SK-N-SH treated with all-trans-retinoic acid at 6 μM for 48 hours (cell line): ENCODE measurements at regions not wholly inside any gene's neighbourhood (a gene's known extent, or its start where the extent isn't known, plus 50 kb on each side); places are given as distances from the start of the nearest gene placed in this dataset.

Experiments
- ATAC-seq: fragments of 200-7000 bp; cut with Tn5 transposase; 3 replicates; pipeline ENCODE4 v1.9.1; 2020; ENCODE audit warnings: mild to moderate bottlenecking, moderate library complexity
- ARNTL ChIP-seq: fragments of 450-650 bp; formaldehyde crosslinking; IDR thresholded peaks from 2 replicates; pipeline ENCODE4 v1.5.0; 2020; ENCODE audit warnings: low read depth, mild to moderate bottlenecking, moderate library complexity, borderline replicate concordance
- CREB5 ChIP-seq: fragments of 250-450 bp; sonication (Bioruptor Pico); IDR thresholded peaks from 2 replicates; pipeline ENCODE4 v1.5.1; 2020; ENCODE audit warnings: low read depth, mild to moderate bottlenecking, moderate library complexity
- CSDC2 ChIP-seq: fragments of 250-450 bp; sonication (Bioruptor Pico); IDR thresholded peaks from 2 replicates; pipeline ENCODE4 v1.5.0; 2020; ENCODE audit warnings: mild to moderate bottlenecking, moderate library complexity
- GLIS3 ChIP-seq: fragments of 250-450 bp; sonication (Bioruptor Pico); IDR thresholded peaks from 2 replicates; pipeline ENCODE4 v1.5.0; 2020; ENCODE audit warnings: mild to moderate bottlenecking, moderate library complexity
- ISL1 ChIP-seq: fragments of 250-450 bp; sonication (Bioruptor Pico); IDR thresholded peaks from 2 replicates; pipeline ENCODE4 v2.1.2; 2022; ENCODE audit warnings: mild to moderate bottlenecking, moderate library complexity
- OSR1 ChIP-seq: fragments of 250-450 bp; sonication (Bioruptor Pico); IDR thresholded peaks from 2 replicates; pipeline ENCODE4 v1.8.0; 2022; ENCODE audit warnings: moderate library complexity, mild to moderate bottlenecking, inconsistent platforms
- PATZ1 ChIP-seq: fragments of 250-450 bp; sonication (Bioruptor Pico); IDR thresholded peaks from 2 replicates; pipeline ENCODE4 v1.8.0; 2020; ENCODE audit warnings: mild to moderate bottlenecking, moderate library complexity, borderline replicate concordance
- POU6F1 ChIP-seq: fragments of 250-450 bp; sonication (Bioruptor Pico); IDR thresholded peaks from 2 replicates; pipeline ENCODE4 v1.8.0; 2021; ENCODE audit warnings: low read depth, mild to moderate bottlenecking, moderate library complexity, borderline replicate concordance
- PPARA ChIP-seq: fragments of 250-450 bp; sonication (Bioruptor Pico); IDR thresholded peaks from 2 replicates; pipeline ENCODE4 v1.5.0; 2020; ENCODE audit warnings: mild to moderate bottlenecking, borderline replicate concordance
- RARB ChIP-seq: fragments of 250-450 bp; sonication (Bioruptor Pico); IDR thresholded peaks from 2 replicates; pipeline ENCODE4 v1.8.0; 2021; ENCODE audit warnings: mild to moderate bottlenecking, moderate library complexity
- SNAI2 ChIP-seq: fragments of 250-450 bp; sonication (Bioruptor Pico); IDR thresholded peaks from 2 replicates; pipeline ENCODE4 v1.5.0; 2020; ENCODE audit warnings: mild to moderate bottlenecking, moderate library complexity
- TCF4 ChIP-seq: fragments of 250-450 bp; sonication (Bioruptor Pico); IDR thresholded peaks from 2 replicates; pipeline ENCODE4 v1.8.0; 2021; ENCODE audit warnings: mild to moderate bottlenecking, moderate library complexity, borderline replicate concordance
- TOX ChIP-seq: fragments of 250-450 bp; sonication (Bioruptor Pico); IDR thresholded peaks from 2 replicates; pipeline ENCODE4 v1.8.0; 2021; ENCODE audit warnings: mild to moderate bottlenecking, moderate library complexity, borderline replicate concordance
- ZC3H10 ChIP-seq: fragments of 250-450 bp; sonication (Bioruptor Pico); IDR thresholded peaks from 2 replicates; pipeline ENCODE4 v1.5.1; 2021; ENCODE audit warnings: mild to moderate bottlenecking, moderate library complexity
- ZFP3 ChIP-seq: fragments of 250-450 bp; sonication (Bioruptor Pico); IDR thresholded peaks from 2 replicates; pipeline ENCODE4 v1.5.0; 2020; ENCODE audit warnings: mild to moderate bottlenecking, moderate library complexity
- ZFP30 ChIP-seq: fragments of 450-650 bp; formaldehyde crosslinking; IDR thresholded peaks from 2 replicates; pipeline ENCODE4 v1.5.0; 2022; ENCODE audit warnings: mild to moderate bottlenecking, moderate library complexity
- ZNF565 ChIP-seq: fragments of 450-650 bp; formaldehyde crosslinking; conservative IDR thresholded peaks from 2 replicates; pipeline ENCODE4 v1.5.0; 2020; ENCODE audit warnings: low read depth, mild to moderate bottlenecking, moderate library complexity
- ZNF70 ChIP-seq: fragments of 450-650 bp; formaldehyde crosslinking; IDR thresholded peaks from 2 replicates; pipeline ENCODE4 v1.5.0; 2020; ENCODE audit warnings: mild to moderate bottlenecking, moderate library complexity
- ZNF8 ChIP-seq: fragments of 450-650 bp; formaldehyde crosslinking; IDR thresholded peaks from 2 replicates; pipeline ENCODE4 v1.5.0; 2020; ENCODE audit warnings: mild to moderate bottlenecking, moderate library complexity
- TF ChIP-seq, protein P1 (sequence below): fragments of 250-450 bp; sonication (Bioruptor Pico); IDR thresholded peaks from 2 replicates; pipeline ENCODE4 v1.5.0; 2020; ENCODE audit warnings: mild to moderate bottlenecking, moderate library complexity

GRCh38 chr20:24836041-24836533, 113.0 kb upstream of the CST7 start (continued):
- no peak for TF ChIP-seq CREB5 (CRISPR knock-in tag)
- no peak for TF ChIP-seq PATZ1
- TF ChIP-seq CSDC2 (CRISPR knock-in tag): no peak

DNA sequence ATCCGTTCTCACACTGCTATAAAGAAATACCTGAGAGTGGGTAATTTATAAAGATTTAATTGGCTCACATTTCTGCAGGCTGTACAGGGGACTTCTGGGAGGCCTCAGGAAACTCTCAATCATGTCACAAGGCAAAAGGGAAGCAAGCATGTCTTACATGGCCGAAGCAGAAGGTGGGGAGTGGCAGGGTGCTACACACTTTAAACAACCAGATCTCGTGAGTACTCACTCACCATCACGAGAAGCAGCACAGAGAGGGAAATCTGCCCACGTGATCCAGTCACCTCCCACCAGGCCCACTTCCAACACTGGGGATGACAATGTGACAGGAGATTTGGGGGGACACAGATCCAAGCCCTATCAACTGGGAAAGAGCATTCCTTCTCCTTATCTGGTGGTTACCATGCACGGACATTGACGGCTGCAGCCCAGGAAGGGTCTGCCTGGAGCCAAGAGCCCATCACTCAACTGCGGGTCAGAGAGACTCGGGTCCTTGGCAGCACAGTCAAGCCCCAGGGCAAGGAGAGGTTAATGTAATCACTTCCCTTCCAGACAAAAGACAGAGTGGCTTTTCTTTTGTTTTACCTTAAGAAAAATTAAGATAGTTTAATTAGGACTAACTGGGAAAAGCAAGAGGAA, 112.3 kb upstream of the CST7 start:
- no peak for TF ChIP-seq GLIS3 (CRISPR knock-in tag)
- no peak for TF ChIP-seq TCF4
- TF ChIP-seq CSDC2 (CRISPR knock-in tag): no peak
- TF ChIP-seq, protein P1, sequence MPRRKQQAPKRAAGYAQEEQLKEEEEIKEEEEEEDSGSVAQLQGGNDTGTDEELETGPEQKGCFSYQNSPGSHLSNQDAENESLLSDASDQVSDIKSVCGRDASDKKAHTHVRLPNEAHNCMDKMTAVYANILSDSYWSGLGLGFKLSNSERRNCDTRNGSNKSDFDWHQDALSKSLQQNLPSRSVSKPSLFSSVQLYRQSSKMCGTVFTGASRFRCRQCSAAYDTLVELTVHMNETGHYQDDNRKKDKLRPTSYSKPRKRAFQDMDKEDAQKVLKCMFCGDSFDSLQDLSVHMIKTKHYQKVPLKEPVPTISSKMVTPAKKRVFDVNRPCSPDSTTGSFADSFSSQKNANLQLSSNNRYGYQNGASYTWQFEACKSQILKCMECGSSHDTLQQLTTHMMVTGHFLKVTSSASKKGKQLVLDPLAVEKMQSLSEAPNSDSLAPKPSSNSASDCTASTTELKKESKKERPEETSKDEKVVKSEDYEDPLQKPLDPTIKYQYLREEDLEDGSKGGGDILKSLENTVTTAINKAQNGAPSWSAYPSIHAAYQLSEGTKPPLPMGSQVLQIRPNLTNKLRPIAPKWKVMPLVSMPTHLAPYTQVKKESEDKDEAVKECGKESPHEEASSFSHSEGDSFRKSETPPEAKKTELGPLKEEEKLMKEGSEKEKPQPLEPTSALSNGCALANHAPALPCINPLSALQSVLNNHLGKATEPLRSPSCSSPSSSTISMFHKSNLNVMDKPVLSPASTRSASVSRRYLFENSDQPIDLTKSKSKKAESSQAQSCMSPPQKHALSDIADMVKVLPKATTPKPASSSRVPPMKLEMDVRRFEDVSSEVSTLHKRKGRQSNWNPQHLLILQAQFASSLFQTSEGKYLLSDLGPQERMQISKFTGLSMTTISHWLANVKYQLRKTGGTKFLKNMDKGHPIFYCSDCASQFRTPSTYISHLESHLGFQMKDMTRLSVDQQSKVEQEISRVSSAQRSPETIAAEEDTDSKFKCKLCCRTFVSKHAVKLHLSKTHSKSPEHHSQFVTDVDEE (CRISPR knock-in tag): no peak
- no peak for TF ChIP-seq RARB
- TF ChIP-seq TOX: no peak
- TF ChIP-seq ZFP30 (CRISPR knock-in tag): no peak
- no peak for TF ChIP-seq PATZ1
- no peak for TF ChIP-seq OSR1
- no peak for TF ChIP-seq ZFP3 (CRISPR knock-in tag)
- no peak for TF ChIP-seq SNAI2 (CRISPR knock-in tag)
- TF ChIP-seq CREB5 (CRISPR knock-in tag): no peak
- TF ChIP-seq POU6F1 (CRISPR knock-in tag): no peak
- TF ChIP-seq ARNTL (CRISPR knock-in tag): no peak
- TF ChIP-seq ZNF70: no peak
- no peak for TF ChIP-seq PPARA (CRISPR knock-in tag)
- no peak for TF ChIP-seq ZNF565
- TF ChIP-seq ISL1 (CRISPR knock-in tag): no peak
- no peak for TF ChIP-seq ZNF8 (CRISPR knock-in tag)
- TF ChIP-seq ZC3H10 (CRISPR knock-in tag): no peak
- ATAC-seq: no peak
